HEK293 (cell line): ENCODE measurements at regions not wholly inside any gene's neighbourhood (a gene's known extent, or its start where the extent isn't known, plus 50 kb on each side); places are given as distances from the start of the nearest gene placed in this dataset.

Experiments
- TF ChIP-seq, protein P1 (sequence below): fragments of 450-650 bp; formaldehyde crosslinking; IDR thresholded peaks from 2 replicates; pipeline ENCODE4 v1.5.1; 2016; ENCODE audit warnings: missing biosample characterization, missing genetic modification characterization
- TF ChIP-seq, protein P2 (sequence below): fragments of 450-650 bp; formaldehyde crosslinking; IDR thresholded peaks from 2 replicates; pipeline ENCODE4 v1.5.1; 2016; ENCODE audit warnings: missing biosample characterization, missing genetic modification characterization

- TF ChIP-seq, protein P1, sequence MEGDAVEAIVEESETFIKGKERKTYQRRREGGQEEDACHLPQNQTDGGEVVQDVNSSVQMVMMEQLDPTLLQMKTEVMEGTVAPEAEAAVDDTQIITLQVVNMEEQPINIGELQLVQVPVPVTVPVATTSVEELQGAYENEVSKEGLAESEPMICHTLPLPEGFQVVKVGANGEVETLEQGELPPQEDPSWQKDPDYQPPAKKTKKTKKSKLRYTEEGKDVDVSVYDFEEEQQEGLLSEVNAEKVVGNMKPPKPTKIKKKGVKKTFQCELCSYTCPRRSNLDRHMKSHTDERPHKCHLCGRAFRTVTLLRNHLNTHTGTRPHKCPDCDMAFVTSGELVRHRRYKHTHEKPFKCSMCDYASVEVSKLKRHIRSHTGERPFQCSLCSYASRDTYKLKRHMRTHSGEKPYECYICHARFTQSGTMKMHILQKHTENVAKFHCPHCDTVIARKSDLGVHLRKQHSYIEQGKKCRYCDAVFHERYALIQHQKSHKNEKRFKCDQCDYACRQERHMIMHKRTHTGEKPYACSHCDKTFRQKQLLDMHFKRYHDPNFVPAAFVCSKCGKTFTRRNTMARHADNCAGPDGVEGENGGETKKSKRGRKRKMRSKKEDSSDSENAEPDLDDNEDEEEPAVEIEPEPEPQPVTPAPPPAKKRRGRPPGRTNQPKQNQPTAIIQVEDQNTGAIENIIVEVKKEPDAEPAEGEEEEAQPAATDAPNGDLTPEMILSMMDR (tag by site-specific recombination): no peak
- TF ChIP-seq, protein P2, sequence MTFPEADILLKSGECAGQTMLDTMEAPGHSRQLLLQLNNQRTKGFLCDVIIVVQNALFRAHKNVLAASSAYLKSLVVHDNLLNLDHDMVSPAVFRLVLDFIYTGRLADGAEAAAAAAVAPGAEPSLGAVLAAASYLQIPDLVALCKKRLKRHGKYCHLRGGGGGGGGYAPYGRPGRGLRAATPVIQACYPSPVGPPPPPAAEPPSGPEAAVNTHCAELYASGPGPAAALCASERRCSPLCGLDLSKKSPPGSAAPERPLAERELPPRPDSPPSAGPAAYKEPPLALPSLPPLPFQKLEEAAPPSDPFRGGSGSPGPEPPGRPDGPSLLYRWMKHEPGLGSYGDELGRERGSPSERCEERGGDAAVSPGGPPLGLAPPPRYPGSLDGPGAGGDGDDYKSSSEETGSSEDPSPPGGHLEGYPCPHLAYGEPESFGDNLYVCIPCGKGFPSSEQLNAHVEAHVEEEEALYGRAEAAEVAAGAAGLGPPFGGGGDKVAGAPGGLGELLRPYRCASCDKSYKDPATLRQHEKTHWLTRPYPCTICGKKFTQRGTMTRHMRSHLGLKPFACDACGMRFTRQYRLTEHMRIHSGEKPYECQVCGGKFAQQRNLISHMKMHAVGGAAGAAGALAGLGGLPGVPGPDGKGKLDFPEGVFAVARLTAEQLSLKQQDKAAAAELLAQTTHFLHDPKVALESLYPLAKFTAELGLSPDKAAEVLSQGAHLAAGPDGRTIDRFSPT (tag by site-specific recombination): no peak
Observed at GRCh38 chr4:10173037-10173753, 56.6 kb upstream of the WDR1 start.
